Coronary artery (tissue), 2 donors: ENCODE measurements at regions not wholly inside any gene's neighbourhood (a gene's known extent, or its start where the extent isn't known, plus 50 kb on each side); places are given as distances from the start of the nearest gene placed in this dataset.
"Not testable (repeated sequence)": the region's sequence is repeated elsewhere in the genome, so short reads cannot be mapped to it uniquely, and the experiment has no call there.

Experiments used
- DNase-seq: peaks from one replicate; pipeline ENCODE4 v3.0.0-alpha.2; 2017; ENCODE audit warnings: low spot score
- H3K27ac ChIP-seq, 2 donors: fragments of 200-600 bp; sonication (generic); one replicate each; pipeline ENCODE4 v1.5.1; 2016 to 2019
- H3K4me3 ChIP-seq: fragments of 200-600 bp; sonication (generic); 2 replicates; pipeline ENCODE4 v1.5.1; 2016; ENCODE audit warnings: mild to moderate bottlenecking, moderate library complexity
- CTCF ChIP-seq: fragments of 200-600 bp; sonication (generic); IDR thresholded peaks from one replicate; pipeline ENCODE4 v1.5.1; 2019; ENCODE audit warnings: antibody characterized with exemption

DNA sequence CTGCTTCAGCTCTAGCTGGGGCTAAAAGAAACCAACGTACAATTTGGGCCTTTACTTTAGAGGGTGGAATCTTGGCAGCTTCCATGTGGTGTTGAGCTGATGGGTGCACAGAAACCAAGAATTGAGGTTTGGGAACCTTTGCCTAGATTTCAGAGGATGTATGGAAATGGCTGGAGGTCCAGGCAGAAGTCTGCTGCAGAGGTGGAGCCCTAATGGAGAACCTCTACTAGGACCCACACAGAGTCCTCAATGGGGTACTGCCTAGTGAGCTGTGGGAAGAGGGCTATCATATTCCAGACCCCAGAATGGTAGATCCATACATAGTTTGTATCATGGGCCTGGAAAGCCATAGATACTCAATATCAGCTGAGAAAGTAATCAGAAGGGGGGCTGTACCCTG, 500.4 kb upstream of the ATP2B1 start:
- no peak overlapping the region for H3K27ac ChIP-seq
- TF ChIP-seq CTCF: no peak
- H3K4me3 ChIP-seq: no peak overlapping the region
- DNase-seq: no peak

GRCh38 chr12:90208379-90208778, 499.7 kb upstream of the ATP2B1 start:
- not testable (repeated sequence) for H3K27ac ChIP-seq, H3K4me3 ChIP-seq, DNase-seq

DNA sequence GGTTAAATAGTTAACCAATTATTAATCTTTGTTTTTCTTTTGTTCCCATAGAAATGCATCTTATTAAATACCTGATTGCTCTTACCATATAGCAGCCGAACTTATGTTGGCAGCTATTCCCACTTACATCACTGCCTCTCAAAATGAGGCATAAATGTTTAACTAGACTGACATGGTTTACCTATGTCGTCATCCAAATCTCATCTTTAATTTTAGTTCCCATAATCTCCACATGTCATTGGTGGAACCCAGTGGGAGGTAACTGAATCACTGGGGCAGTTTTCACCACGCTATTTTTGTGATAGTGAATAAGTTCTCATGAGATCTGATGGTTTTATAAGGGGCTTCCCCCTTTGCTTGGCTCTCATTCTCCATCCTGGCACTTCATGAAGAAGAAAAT, 499.2 kb upstream of the ATP2B1 start:
- no peak for TF ChIP-seq CTCF
- no peak for DNase-seq
- Histone ChIP-seq H3K4me3 (no peak overlapping the region), H3K27ac (no peak overlapping the region)

DNA sequence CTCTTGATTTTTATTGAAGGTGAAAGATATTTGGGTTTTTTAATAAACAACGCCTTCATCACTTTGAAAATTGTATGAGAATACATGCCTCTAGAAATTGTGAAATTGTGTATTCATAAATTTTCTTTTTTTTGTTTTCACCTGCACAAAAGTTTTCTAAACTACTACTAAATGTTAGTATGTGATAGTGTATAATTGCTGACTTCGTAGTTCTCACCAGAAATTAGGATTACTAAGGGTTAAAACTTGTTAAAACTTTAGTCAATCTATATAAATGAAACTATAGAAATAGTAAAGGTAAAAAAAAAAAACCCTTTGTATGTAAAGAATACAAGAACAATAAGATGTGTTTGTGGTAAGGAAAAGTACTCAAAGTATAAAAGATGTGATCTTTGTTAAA, 496.5 kb upstream of the ATP2B1 start:
- H3K4me3 ChIP-seq: no peak overlapping the region
- TF ChIP-seq CTCF: no peak
- no peak for DNase-seq

GRCh38 chr12:90203556-90203955, 494.9 kb upstream of the ATP2B1 start:
- Histone ChIP-seq H3K4me3 (no peak overlapping the region), H3K27ac (no peak overlapping the region)
- DNase-seq: no peak
- no peak for TF ChIP-seq CTCF

More for the DNA sequence above, 496.5 kb upstream of the ATP2B1 start:
- H3K27ac ChIP-seq: no peak overlapping the region

GRCh38 chr12:90199006-90199405, 490.4 kb upstream of the ATP2B1 start:
- TF ChIP-seq CTCF: no peak
- no peak overlapping the region for H3K27ac ChIP-seq
- DNase-seq: no peak
- H3K4me3 ChIP-seq: no peak overlapping the region

GRCh38 chr12:90193500-90193899, 484.9 kb upstream of the ATP2B1 start:
- DNase-seq: no peak
- Histone ChIP-seq H3K27ac (no peak overlapping the region), H3K4me3 (no peak overlapping the region)
- TF ChIP-seq CTCF: no peak

- TF ChIP-seq CTCF: no peak
- Histone ChIP-seq H3K27ac (no peak overlapping the region), H3K4me3 (no peak overlapping the region)
- DNase-seq: no peak
These were observed 480.2 kb upstream of the ATP2B1 start for GRCh38 chr12:90188857-90189256.
